ENCODE measurements at regions not wholly inside any gene's neighbourhood (a gene's known extent, or its start where the extent isn't known, plus 50 kb on each side); places are given as distances from the start of the nearest gene placed in this dataset.
A peak's percentile ranks its signal among the peaks of the same experiment; 100 is the strongest.
"Not testable (repeated sequence)": the region's sequence is repeated elsewhere in the genome, so short reads cannot be mapped to it uniquely, and the experiment has no call there.

DNA sequence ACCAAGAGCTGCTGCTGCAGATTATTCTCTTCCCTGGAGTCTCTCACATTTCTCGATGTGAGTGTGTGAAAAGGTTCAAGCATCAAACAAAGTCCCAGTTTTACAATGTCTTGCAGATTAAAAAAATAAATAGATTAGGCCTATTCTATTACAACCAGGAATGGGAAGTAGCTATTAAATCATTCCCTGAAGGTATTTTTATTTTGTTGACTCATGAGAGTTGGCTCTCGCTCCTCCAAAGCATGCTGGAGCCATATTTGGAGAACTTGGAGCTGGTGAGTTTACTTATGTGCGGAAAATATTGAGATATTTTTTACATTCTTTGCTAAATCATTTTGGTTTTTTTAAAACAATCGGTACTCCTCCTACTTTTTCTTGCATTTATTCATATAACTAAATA, 572.3 kb downstream of the ETNK1 start:
- no peak for DNase-seq

DNA sequence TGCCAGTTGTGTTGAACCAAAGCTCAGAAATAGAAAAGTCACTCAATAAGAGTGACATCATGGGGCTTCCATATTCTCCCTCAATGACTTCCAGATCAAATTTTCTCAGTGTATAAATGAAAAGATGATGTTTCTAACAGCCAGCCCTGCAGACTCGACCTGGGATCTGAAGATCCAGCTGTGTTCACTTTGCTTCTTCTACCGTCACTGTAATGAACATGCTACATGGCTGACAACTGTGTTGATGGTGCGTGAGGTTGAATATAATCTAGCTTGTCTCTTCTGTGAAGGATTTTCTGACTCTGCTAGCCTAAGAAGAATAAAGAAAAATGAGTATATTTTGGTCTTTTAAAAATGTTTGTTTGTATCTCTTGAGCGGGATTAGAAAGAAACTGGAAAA, 577.8 kb downstream of the ETNK1 start:
- DNase-seq: no peak

DNA sequence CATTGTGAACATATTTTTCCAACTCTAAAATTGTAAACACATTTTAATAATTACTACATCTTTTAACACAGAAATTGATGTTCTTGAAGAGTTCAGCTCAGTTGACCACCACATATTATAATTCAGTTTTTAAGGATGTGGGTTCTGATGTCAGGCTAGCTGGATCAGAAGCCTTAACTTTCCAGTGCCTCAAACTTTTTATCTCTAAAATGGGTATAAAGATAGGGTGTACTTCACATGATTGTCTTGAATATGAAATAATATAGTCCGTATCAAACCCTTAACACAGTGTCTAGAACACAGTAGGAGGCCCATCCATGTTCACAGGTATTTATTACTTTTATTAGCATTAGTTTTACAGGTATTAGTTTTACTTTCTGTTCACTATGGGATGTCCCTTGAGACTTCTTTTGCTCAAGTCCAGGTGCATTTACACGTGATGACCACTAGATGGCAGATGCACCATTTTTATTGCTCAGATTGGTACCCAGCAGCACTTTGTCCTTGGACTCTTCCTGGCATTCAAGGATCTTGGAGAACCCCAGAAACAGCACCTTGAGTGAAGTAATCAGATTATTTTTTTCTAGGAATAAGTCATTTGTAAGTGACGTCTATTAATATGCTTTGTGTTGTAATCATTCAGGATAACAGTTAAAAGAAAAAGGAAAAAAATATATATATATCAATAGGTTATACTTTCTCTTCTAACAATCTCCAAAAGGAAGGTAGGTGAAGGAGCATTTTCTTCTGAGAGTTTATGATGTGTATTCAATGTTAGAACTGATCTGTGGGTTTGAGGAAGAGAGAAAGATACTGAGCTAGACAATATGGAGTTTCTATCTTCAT, 580.2 kb downstream of the ETNK1 start:
- DNase-seq: peak; percentile 1

DNA sequence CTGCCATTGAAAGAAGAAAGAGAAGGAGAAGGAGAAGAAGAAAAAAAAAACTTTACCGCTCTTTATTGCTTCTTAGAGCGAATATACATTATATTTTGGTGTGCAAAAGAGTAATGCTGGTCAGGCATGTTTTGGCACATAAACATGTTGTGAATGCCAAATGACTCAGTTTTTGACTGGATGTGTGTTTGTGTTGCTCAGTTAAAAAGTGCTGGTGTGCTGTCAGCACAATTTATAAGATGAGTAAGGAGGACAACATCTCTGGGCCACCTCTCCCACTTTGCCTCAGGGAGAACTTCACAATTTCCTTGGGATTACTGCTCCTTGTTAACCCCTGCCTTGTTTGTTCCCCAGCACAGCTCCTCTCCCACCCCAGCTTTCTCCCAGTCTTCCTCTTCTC, 584.8 kb downstream of the ETNK1 start:
- DNase-seq: no peak

DNA sequence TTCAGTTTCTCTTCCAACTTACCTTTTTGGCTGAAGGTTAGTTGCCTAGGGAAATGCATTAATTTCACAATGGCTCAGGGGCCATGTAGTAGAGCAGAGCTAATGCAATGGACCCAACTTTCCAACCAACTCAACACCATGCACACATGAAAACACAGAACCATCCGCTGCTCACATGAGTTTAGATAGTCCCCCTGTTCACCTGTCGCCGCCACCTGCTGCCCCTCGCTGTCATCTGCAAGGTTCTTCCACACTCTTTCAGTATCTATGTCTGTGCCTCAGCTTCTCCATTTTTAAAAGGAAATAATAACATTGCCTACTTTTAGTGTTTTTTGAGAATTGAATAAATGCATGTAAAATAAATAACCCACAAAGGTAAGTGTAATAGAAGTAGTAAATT, 585.6 kb downstream of the ETNK1 start:
- no peak for DNase-seq

DNA sequence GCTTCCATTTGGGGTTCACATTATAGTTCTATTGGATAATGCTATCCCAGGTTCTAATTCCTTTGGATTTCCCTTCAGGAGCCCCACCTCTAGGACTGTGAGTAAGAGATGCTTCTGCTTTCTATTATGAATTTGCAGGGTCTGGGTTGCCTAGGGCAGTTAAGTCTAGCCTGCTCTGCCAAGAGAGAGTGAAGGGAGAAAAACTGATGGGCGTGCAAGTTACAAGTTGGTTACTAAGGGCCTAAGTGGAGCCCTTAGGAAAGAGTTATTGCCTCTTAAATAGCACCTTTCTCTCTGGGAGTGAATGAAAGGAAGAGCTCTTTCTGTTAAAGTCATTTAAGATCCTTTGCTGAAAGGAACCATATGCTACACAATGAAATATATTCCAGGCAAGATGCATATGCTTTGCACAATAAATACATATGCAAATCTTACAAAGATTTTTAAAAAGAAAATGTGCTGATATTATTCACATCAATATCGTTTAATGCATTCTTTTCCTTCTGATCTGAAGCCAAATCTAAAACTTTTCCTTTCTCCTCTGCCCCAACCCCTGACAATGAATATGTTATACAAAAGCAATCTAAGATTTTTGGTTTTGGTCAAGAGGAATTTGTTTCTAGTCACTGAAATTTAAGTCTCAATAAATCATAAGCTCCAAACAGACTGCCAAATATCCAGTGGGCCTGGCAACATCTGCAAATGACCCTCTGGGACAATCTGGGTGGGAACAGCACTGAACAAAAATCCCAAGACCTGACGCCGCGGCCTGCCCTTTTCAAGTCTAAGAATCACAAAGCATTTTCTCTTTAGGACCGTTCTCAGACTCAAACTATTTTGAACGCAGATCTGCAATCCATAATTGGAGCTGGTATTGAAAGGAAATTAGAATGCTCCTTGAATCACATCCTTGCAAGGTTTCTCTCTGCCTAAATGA, 586.7 kb downstream of the ETNK1 start:
- DNase-seq: no peak

DNA sequence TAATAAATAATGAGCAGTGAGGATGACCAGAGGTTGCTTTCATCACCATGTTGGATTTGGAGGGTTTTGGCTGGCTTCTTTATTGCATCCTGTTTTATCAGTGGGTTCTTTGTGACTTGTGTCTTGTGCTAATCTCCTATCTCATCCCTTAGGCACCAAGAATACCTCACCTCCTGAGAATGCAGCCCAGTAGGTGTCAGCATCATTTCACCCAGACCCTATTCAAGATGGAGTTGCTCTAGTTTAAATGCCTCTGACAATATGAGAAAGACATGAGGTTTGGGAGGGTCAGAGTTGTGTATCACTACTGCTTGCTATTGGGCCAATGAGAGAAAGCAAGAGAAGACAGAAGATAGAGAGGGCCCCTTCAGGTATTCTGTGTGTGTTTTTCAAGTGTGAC, 592.2 kb downstream of the ETNK1 start:
- no peak for DNase-seq

DNA sequence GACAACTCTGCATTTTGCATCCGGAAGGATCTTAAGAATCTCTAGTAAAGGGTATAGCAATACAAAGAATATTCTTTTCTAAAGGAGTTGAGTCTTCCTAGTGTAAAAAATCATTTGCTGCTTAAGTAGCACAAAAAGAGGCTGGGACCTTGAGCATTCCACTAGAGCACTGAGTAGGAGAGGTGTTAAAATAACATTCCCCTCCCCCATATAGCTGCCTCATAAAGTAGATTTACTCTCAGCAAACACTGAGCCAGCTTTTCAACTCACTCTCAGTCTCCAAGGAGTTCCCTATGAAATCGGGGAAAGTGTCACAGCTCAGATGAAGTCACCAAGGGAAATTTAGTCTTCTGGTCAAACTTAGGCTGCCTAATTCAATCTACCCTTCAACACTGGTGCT, 592.7 kb downstream of the ETNK1 start:
- no peak for DNase-seq

DNA sequence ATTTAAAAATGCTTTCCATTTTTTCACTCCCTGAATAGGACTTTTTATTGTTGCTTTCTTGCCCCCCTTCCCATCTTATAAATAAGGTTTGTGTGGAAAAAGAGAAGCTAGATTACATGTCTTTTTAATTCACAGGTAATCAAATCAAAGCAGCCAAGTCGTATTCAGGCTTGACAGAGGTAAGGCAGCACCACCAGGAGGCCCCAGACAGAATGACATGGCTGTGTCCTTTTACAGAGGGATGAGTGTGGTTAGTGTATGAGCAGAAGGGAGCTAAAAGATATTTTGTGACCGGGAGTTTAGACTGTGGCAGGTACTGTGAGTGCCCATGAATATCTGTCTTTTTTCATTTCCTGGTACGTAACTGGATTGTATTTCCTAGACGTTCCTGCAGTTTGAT, 596.1 kb downstream of the ETNK1 start:
- DNase-seq: no peak

DNA sequence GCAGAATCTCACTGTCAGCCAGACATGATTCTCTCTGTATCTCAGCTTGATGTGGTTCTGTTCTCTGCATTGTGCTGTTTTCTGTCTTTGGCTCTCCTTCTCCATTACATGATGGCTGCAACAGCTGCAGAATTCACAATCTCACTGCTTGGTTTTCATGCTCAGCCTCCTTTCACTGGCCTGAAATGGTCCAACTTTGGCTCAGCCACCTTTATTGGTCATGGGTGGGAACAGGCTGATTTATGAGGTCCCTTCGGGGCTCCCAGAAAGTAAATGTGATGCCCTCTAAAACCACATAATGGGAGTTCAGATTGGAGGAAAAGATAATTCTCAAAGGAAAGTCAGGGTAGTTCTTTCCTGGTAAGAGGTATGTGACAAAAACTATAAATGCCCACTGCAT, 597.0 kb downstream of the ETNK1 start:
- no peak for DNase-seq

DNA sequence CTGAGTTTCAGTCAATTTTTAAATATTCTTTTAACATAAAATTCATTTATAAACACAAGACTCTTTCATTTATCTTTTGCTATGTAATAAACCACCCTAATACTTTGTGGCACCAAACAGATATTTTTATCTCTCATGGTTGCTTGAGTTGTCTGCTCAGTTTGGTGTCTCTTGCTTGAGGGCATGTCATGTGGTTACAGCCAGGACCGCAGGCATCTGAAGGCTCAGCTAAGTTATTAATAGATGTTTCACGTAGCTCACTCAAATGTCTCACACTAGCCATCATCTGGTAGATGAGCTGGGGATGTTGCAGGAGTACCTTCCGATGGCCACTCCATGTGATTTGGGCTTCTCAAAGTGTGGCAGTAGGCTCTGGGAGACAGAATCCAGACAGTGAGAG, 597.8 kb downstream of the ETNK1 start:
- no peak for DNase-seq

DNA sequence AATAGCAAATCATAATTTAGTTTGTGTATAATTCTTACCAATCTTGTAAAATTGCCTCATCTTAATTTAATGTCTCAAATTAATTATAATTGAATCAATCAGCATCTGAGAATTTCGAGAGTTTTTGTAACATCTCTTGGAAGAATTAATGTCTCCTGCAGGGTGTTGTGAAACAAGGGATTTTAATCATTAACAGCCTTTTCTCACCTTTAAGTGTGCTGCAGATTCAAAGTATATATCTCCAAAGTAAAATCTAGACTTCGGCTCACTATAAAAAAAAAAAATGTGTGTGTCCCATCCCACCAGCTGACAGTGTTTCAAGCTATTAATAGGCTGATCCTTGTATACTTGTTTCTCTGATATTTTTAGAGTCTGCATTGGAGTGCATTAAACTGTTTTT, 603.1 kb downstream of the ETNK1 start:
- DNase-seq: no peak

DNA sequence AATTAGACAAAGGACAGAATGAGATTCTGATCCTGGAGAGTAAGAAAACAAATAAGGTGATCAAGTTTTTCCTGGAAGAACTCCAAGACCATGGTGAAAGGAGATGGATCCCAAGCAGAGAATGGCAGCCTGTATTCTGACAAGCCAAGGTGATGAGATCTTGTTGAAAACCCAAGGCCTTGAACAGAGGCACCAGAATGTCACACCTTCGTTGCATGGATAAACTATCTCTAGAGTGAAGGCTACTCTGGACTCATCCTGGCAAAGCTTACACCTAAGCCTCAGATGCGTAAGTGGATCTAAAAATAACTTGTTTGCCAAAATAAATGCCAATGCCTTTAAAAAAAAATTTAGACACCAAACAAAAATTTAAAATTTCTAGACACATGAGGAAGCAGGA, 605.9 kb downstream of the ETNK1 start:
- no peak for DNase-seq

DNA sequence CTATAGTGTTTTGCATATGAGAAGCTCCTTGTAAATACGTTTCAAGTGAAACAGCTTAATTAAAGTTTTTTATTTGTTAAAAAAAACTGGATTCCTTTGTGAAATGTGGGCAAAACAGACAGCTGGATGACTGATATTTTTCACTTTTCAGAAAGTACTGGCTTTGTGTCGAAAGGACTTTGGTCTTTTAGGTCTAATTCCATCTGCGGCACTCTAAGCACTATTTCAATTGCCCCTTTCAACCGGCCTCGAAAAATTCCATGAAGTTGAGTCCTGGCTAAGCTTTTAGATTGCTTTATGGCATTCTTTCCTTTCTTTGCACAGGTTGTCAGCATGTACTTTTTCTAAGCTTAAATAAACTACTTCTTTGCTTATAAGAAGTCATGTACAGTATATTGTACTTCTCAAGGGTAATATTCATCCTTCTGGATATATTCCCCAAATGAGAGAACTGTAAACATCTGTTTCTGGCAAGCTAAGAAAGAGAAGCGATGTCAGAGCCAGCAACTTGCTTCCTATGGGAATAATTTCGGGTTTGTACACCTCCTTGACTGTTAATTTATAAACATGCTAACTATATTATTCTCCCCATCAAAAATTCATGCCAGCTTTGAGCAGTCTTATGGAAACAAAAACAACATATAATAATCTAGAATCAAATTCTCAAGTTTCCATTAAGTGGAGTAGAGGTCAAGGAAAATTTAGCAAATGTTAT, 611.3 kb downstream of the ETNK1 start:
- no peak for DNase-seq

DNA sequence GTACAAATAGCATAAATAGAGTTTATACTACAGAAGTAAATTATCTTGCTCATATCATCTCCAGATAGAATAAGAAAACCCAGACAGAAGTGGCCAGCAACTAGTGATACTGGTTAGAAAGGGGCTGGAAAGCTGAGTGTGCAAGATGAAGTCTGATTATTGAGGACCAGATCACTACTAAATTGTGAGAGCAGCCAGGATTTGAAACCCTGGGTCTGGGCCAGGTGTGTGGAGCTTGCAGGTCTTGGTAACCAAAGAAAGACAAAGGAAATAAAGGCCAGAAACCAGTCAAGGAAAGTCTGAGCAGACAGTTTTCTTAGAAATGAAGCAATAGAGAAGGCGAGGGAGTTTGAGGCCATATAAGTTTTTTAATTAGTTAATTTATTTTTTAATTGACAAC, 611.8 kb downstream of the ETNK1 start:
- DNase-seq: no peak

DNA sequence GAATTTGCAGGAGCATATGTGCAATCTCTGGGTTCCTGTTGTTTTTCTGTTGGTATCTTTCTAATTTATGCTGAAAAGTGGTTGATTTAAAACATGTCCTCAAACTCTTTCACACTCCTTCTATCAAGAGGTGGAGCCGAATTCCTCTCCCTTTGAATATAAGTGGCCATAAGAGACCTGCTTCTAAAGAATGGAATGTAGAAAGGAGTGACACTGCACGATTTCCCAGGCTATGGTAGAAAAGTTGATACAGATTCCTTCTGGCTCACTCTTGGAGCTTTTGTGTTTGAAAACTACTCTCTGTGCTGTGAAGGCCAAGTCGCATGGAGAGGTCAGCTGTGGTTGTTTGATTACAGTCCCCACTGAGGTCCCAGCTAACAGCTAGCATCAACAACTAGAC, 613.2 kb downstream of the ETNK1 start:
- DNase-seq: no peak

DNA sequence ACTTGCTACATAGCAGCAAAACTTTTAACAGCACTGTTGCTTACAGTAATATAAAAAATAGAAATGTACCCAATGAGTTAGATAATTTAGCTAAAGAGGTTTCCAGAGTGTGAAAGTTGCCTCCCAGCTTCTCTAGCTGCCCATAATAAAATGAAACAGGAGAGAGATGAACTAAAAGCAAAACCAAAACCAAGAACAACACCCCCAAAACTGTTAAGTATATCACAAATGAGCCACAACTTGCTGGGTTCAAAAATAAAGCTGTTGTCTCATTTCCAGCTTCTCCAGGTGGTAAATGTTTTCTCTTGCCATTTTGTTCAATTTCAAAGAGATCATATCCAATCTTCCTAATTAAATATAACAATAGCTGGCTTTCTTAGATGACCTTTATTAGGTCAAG, 614.0 kb downstream of the ETNK1 start:
- DNase-seq: no peak

DNA sequence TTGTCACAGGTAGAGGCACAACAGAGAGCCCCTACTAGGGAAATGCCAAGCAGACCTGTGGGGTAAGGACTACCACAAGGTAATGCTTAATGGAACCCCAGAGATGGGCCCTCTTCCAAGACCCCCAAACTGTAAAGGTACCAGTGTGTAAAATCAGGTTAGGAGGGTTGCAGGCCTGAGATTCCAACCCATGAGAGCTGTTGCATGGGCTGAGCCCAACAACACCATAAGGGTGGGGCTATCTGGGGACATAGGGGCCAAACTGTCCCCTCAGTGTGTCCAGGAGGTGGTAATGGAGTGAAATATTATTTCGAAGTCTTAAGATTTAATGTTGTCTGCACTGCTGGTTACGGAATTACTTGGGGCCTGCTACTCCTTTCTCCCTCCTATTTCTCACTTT, 620.2 kb downstream of the ETNK1 start:
- no peak for DNase-seq

DNA sequence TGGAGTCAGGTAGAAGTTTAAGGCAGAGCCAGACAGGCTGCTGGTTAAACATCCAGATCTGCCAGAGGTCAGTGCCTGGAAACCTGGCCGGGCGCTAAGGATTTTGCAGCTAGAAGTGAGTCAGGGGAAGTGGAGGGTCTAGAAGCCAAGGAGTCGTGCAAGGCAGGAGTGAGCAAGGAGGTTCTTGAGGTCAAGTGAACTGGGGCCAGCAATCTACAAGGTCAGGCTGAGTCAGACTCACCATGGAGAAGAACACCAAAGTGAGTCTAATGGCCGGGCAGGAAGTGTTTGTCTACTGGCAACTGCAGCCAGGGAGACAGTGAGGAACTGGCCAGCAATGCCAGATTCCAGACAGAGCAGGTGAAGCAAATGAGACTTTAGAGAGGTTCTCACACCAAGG, 628.2 kb downstream of the ETNK1 start:
- DNase-seq: no peak

DNA sequence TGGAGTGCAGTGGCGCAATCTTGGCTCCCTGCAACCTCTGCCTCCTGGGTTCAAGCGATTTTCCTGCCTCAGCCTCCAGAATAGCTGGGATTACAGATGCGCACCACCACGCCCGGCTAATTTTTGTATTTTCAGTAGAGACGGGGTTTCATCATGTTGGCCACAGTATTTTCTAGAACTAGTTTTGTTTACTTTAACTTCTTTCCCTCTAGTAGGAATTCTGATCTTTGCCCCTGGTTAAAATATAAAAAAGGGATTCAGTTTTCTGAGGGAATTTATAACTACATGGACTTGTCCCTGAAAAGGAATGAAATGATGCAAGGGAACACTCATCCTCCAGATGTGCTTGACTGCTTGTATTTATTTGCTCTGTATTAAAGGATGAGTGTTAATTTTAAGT, 628.9 kb downstream of the ETNK1 start:
- not testable (repeated sequence) for DNase-seq

DNA sequence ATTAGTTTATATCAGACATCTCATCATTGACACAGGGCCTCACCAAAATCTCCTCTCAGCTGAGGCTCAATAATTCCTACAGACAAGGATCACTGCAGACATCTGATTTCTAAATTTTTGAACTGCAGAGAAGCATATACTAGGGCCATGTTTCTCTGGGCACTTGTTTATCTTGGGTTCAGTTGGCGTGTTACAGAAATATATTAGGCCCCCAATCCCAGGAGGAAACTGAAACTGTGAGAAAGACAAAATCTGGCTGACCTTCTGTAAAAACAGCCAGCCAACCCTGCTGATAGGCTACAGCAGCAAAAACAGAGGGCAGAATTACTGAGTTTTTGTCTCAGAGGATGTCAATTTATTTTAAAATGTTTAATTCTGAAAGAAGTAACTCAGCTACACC, 634.6 kb downstream of the ETNK1 start:
- no peak for DNase-seq

DNA sequence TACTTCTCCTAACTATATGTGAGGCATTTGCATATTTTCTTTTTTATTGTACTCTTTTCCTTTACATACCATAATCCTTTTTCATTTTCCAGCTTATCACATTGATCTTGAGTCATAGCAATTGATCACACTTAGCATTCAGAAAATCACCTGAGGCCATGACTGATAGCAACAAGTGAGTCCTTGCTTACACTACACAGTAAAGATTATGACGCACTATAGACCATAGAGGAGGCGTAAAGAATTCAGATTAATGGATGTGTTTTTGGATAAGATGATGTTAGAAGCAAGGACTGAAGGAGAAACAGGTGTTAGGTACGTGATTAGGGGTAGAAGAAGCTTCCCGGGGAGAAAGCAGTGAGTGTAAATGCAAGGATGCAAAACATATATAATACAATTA, 637.7 kb downstream of the ETNK1 start:
- DNase-seq: no peak

DNA sequence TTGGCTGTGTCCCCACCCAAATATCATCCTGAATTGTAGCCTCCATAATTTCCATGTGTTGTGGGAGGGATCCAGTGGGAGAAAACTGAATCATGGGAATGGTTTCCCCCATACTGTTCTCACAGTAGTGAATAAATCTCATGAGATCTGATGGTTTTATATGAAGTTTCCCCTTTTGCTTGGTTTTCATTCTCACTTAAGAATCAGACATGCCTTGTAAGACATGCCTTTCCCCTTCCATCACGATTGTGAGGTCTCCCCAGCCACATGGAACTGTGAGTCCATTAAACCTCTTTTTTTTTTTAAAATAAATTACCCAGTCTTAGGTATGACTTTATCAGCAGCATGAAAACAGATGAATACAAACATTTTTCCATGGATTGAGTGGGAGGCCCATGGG, 652.9 kb downstream of the ETNK1 start:
- no peak for DNase-seq

DNA sequence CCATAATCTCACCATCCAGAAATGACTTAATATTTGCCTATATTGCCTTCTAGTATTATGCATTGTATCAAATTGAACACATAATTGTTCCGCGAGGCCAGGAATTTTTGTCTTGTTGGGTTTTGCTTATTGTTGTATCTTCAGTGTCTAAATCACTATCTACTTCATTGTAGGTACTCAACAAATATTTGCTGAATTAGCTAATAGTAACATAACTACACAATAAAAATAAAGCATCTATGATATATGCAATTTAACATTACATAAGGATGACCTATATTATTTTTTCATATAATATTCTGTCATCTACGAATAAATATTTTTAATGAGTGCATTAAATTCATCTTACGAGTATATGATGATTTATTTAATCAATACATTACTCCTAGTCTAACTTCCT, 656.3 kb downstream of the ETNK1 start:
- DNase-seq: no peak

Measured in CD4-positive, alpha-beta T cell treated with Interferon gamma for 1 hour (primary cell).